ENCODE measurements at regions not wholly inside any gene's neighbourhood (a gene's known extent, or its start where the extent isn't known, plus 50 kb on each side); places are given as distances from the start of the nearest gene placed in this dataset.

- DNase-seq, result no peak
Observed at GRCh38 chr3:194219826-194220410, 84.0 kb downstream of the HES1 start.

GRCh38 chr3:194220901-194221326 is 85.0 kb downstream of the HES1 start:
- no peak for DNase-seq

- no peak for DNase-seq
Observed at GRCh38 chr3:194221336-194221735, 85.4 kb downstream of the HES1 start.

GRCh38 chr3:194223951-194224350 is 88.0 kb downstream of the HES1 start:
- DNase-seq, result no peak

- no peak for DNase-seq
Observed at GRCh38 chr3:194224471-194225417, 88.8 kb downstream of the HES1 start.

- DNase-seq, result no peak
Observed at GRCh38 chr3:194225418-194225812, 89.5 kb downstream of the HES1 start.

- no peak for DNase-seq
Observed at GRCh38 chr3:194225988-194226663, 90.2 kb downstream of the HES1 start.

- DNase-seq, result no peak
Observed at GRCh38 chr3:194231929-194232832, 96.2 kb downstream of the HES1 start.

GRCh38 chr3:194233150-194233549 is 97.2 kb downstream of the HES1 start:
- DNase-seq, result no peak

GRCh38 chr3:194235160-194235559 is 99.2 kb downstream of the HES1 start:
- DNase-seq, result no peak

GRCh38 chr3:194237110-194237509 is 101.2 kb downstream of the HES1 start:
- no peak for DNase-seq

- DNase-seq, result no peak
Observed at GRCh38 chr3:194240766-194241165, 104.8 kb downstream of the HES1 start.

- DNase-seq, result no peak
Observed at GRCh38 chr3:194243172-194243837, 107.4 kb downstream of the HES1 start.

GRCh38 chr3:194244167-194244566 is 107.0 kb downstream of the CPN2 start:
- DNase-seq, result no peak

GRCh38 chr3:194245474-194245873 is 105.7 kb downstream of the CPN2 start:
- DNase-seq, result no peak

- DNase-seq, result no peak
Observed at GRCh38 chr3:194245975-194246561, 105.1 kb downstream of the CPN2 start.

- DNase-seq, result no peak
Observed at GRCh38 chr3:194246709-194247349, 104.3 kb downstream of the CPN2 start.

- no peak for DNase-seq
Observed at GRCh38 chr3:194247350-194247740, 103.8 kb downstream of the CPN2 start.

- DNase-seq, result peak; percentile 62
Observed at GRCh38 chr3:194249323-194250097, 101.6 kb downstream of the CPN2 start.

Data from NCI-H1092 treated with DMSO at 0.1 percent for 48 hours (cell line).